DND-41 (cell line): ENCODE measurements at regions not wholly inside any gene's neighbourhood (a gene's known extent, or its start where the extent isn't known, plus 50 kb on each side); places are given as distances from the start of the nearest gene placed in this dataset.

Experiments
- EZH2 ChIP-seq: IDR thresholded peaks from 3 replicates; pipeline ENCODE4 v1.6.1; 2012; ENCODE audit warnings: borderline replicate concordance, low read depth, mild to moderate bottlenecking, moderate library complexity, low read length, inconsistent platforms; ENCODE audit not compliant: severe bottlenecking
- TF ChIP-seq, protein P1 (sequence below): IDR thresholded peaks from 2 replicates; pipeline ENCODE4 v1.5.1; 2012; ENCODE audit warnings: borderline replicate concordance, low read length, moderate library complexity, mild to moderate bottlenecking; ENCODE audit not compliant: poor library complexity, severe bottlenecking; ENCODE audit errors: extremely low read depth

DNA sequence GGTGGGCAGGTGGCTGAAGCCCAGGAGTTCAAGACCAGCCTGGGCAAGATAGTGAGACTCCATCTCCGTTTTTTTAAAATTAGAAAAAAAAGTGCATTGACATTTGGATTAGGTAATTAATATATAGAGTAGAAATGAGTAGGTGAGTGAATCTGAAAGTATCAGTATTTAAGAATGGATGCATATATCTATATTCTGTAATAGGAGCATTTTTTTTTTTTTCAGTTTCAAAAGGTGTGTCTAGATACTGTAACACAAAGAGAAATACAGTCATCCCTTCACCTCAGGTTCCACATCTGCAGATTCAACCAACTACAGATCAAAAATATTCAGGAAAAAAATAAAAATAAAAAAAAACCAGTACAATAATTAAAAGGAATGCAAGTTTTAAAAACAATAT lies 50.8 kb downstream of the RBM27 start:
- no peak for TF ChIP-seq EZH2
- TF ChIP-seq, protein P1, sequence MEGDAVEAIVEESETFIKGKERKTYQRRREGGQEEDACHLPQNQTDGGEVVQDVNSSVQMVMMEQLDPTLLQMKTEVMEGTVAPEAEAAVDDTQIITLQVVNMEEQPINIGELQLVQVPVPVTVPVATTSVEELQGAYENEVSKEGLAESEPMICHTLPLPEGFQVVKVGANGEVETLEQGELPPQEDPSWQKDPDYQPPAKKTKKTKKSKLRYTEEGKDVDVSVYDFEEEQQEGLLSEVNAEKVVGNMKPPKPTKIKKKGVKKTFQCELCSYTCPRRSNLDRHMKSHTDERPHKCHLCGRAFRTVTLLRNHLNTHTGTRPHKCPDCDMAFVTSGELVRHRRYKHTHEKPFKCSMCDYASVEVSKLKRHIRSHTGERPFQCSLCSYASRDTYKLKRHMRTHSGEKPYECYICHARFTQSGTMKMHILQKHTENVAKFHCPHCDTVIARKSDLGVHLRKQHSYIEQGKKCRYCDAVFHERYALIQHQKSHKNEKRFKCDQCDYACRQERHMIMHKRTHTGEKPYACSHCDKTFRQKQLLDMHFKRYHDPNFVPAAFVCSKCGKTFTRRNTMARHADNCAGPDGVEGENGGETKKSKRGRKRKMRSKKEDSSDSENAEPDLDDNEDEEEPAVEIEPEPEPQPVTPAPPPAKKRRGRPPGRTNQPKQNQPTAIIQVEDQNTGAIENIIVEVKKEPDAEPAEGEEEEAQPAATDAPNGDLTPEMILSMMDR = no peak
